IPS-15b (cell line): ENCODE measurements at regions not wholly inside any gene's neighbourhood (a gene's known extent, or its start where the extent isn't known, plus 50 kb on each side); places are given as distances from the start of the nearest gene placed in this dataset.
A peak's percentile ranks its signal among the peaks of the same experiment; 100 is the strongest.

Experiments
- H3K27me3 ChIP-seq: one replicate; pipeline ENCODE4 v1.6.1; 2013; ENCODE audit warnings: low read length; ENCODE audit not compliant: control insufficient read depth, insufficient read depth
- H3K36me3 ChIP-seq: one replicate; pipeline ENCODE4 v1.6.1; 2013; ENCODE audit warnings: low read length; ENCODE audit not compliant: control insufficient read depth, insufficient read depth
- H3K4me1 ChIP-seq: one replicate; pipeline ENCODE4 v1.6.1; 2013; ENCODE audit warnings: mild to moderate bottlenecking, low read length; ENCODE audit not compliant: control insufficient read depth, insufficient read depth
- H3K4me3 ChIP-seq: one replicate; pipeline ENCODE4 v1.5.1; 2013; ENCODE audit warnings: low read depth, low read length
- H3K9ac ChIP-seq: one replicate; pipeline ENCODE4 v1.6.1; 2013; ENCODE audit warnings: low read depth, mild to moderate bottlenecking, low read length
- H3K9me3 ChIP-seq: one replicate; pipeline ENCODE4 v1.6.1; 2013; ENCODE audit warnings: mild to moderate bottlenecking, low read length; ENCODE audit not compliant: control insufficient read depth, insufficient read depth

DNA sequence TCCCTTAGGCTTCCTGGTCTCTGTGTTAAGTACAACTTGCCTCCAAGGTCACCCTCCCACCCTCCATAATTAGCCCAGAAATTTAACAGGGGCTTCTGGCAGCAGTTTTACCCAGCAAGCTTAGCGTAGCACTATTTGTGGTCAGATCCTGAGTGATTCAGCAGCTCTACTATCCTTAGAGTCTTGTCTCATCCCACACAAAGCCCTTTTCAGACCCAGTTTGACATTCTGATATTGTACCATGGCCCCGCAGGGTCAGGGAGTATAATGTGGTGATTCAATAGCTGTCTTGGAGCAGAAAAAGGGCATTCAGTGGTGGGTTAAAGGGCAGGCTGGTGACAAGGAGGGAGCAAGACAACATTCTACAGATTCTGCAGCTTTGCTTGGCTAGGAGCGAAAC, 153.8 kb upstream of the DDHD1 start:
- H3K9ac ChIP-seq: no peak overlapping the region
- no peaks in the 10 kb centered on the region for H3K36me3 ChIP-seq
- no peaks in the 10 kb centered on the region for H3K27me3 ChIP-seq
- H3K4me1 ChIP-seq: no peaks in the 10 kb centered on the region
- no peak overlapping the region for H3K4me3 ChIP-seq
- no peaks in the 10 kb centered on the region for H3K9me3 ChIP-seq

- Histone ChIP-seq H3K4me3 (no peak overlapping the region), H3K9me3 (no peaks in the 10 kb centered on the region), H3K27me3 (no peaks in the 10 kb centered on the region), H3K36me3 (no peaks in the 10 kb centered on the region), H3K4me1 (no peaks in the 10 kb centered on the region), H3K9ac (peak overlapping the region; percentile 12)
Measured at GRCh38 chr14:53306267-53306721, 153.2 kb upstream of the DDHD1 start.

GRCh38 chr14:53304726-53305381, 151.7 kb upstream of the DDHD1 start:
- no peaks in the 10 kb centered on the region for H3K27me3 ChIP-seq
- H3K4me1 ChIP-seq: no peaks in the 10 kb centered on the region
- no peaks in the 10 kb centered on the region for H3K9me3 ChIP-seq
- no peaks in the 10 kb centered on the region for H3K36me3 ChIP-seq
- H3K4me3 ChIP-seq: no peak overlapping the region
- H3K9ac ChIP-seq: no peak overlapping the region

DNA sequence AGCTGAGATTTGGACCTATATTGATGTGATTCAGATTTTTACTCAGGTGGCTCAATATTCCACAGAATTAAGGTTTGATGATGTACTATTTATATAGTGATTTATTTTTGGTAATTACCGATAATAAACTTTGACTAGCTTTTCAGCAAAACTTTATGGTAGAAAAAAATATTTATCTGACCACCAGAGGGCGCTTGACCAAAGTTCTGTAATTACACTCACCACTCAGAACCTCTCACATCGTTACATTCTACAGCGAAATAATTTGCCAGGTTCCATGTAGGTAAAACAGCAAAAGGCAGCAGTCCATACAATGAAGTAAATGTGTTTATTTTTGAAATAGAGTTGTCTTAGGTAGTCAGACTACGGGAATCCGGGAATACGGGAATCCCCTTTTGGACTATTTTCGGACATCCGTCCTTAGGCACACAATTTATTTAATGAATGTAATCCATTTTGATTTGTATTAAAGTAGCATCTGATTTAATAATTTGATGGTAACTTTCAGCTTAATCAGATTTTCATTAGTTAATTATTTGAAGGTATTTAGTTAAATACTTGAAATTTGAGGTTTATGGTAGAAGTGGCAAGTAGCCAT, 143.0 kb upstream of the DDHD1 start:
- Histone ChIP-seq H3K4me3 (no peak overlapping the region), H3K36me3 (no peaks in the 10 kb centered on the region), H3K9me3 (no peaks in the 10 kb centered on the region), H3K27me3 (no peaks in the 10 kb centered on the region), H3K4me1 (no peaks in the 10 kb centered on the region), H3K9ac (no peak overlapping the region)

- Histone ChIP-seq H3K9ac (no peak overlapping the region), H3K36me3 (no peaks in the 10 kb centered on the region), H3K4me3 (no peak overlapping the region), H3K4me1 (no peaks in the 10 kb centered on the region), H3K9me3 (no peaks in the 10 kb centered on the region), H3K27me3 (no peaks in the 10 kb centered on the region)
Measured at GRCh38 chr14:53295372-53295771, 142.2 kb upstream of the DDHD1 start.

- Histone ChIP-seq H3K4me1 (no peaks in the 10 kb centered on the region), H3K36me3 (no peaks in the 10 kb centered on the region), H3K9me3 (no peaks in the 10 kb centered on the region), H3K9ac (no peak overlapping the region), H3K27me3 (no peaks in the 10 kb centered on the region), H3K4me3 (no peak overlapping the region)
Measured at GRCh38 chr14:53286301-53286700, 133.2 kb upstream of the DDHD1 start.

DNA sequence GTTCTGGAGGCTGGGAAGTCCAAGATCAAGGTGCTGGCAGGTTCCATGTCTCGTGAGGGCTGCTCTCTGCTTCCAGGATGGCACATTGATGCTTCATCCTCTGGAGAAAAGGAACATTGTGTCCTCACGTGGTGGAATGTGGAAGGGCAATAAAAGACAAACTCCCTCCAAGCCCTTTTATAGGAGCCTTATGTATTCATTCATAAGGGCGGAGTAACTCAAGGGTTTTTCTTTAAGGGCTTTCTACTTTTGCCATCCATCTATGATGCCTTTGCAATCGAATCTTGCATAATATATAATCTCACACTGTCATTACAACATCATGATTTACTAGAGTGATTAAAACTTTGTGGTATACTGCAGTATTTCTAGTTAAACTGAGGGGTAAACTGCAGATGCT, 132.7 kb upstream of the DDHD1 start:
- Histone ChIP-seq H3K27me3 (no peaks in the 10 kb centered on the region), H3K9ac (no peak overlapping the region), H3K36me3 (no peaks in the 10 kb centered on the region), H3K4me1 (no peaks in the 10 kb centered on the region), H3K4me3 (no peak overlapping the region), H3K9me3 (no peaks in the 10 kb centered on the region)

GRCh38 chr14:53285064-53285463, 131.9 kb upstream of the DDHD1 start:
- no peaks in the 10 kb centered on the region for H3K9me3 ChIP-seq
- H3K36me3 ChIP-seq: no peaks in the 10 kb centered on the region
- H3K27me3 ChIP-seq: no peaks in the 10 kb centered on the region
- H3K4me3 ChIP-seq: no peak overlapping the region
- no peak overlapping the region for H3K9ac ChIP-seq
- no peaks in the 10 kb centered on the region for H3K4me1 ChIP-seq

DNA sequence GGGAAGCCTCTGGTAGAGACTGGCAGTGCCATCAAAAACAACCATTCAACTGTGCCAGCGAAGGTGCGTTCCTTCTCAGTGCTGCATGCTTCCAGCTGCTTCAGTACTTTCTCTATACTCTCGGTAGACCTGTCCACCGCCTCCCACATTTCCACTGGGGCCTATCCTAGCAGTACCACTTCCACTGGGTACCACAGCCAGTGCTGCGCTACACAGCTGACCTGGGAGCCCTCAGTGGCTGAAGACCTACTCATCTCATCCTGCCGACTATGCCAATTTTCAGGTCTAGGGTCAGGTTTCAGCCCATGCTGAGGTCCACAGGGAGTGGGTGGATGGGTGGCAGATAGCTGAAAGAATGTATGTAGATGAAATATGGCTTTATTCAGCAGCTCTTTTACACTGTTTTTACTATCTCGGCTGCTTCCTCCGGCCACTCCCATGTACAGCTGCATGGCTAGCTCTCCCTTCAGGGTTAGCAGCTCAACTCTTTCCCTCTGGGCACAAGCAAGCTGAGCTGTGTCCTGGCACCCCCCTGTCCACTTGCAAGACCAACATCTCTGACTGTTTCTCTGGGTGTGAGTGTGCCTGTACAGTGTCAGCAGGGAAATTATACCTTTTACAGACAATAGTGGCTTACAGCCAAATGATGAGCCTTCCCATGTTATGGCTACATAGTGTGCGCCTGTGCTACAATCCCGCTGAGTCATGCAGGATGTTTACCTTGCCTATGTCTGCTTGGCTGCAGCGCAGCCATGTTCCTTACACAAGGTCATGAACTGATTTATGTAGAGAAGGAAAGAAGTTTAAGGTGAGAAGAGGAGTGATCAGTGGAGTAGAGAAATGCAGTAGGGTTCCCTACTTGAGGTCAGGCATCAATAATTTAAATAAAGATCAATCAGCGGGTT, 125.7 kb upstream of the DDHD1 start:
- Histone ChIP-seq H3K9ac (no peak overlapping the region), H3K4me3 (no peak overlapping the region), H3K4me1 (no peaks in the 10 kb centered on the region), H3K27me3 (no peaks in the 10 kb centered on the region), H3K9me3 (no peaks in the 10 kb centered on the region), H3K36me3 (no peaks in the 10 kb centered on the region)

GRCh38 chr14:53273671-53274072, 120.5 kb upstream of the DDHD1 start:
- Histone ChIP-seq H3K9me3 (peaks cover 7% of the 10 kb centered on the region), H3K4me1 (no peaks in the 10 kb centered on the region), H3K4me3 (no peak overlapping the region), H3K27me3 (no peaks in the 10 kb centered on the region), H3K9ac (no peak overlapping the region), H3K36me3 (no peaks in the 10 kb centered on the region)

DNA sequence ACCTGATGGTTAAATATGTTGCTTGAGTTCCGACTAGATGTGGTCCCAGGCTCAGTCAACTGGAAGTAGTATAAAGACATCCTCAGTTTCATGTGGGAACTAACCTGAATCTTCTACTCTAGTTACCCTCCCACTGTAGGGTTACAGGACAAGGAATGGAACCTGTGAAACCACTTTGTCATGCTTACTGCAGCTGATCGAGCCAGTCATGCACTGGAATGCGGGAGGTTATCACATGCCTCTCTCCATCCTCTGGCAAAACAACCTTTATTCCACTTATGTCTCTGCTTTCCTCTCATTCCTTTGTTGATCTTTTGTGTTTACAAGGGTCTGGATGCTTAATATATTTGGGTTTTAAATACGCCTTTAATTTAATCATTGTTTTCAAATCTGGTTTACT, 111.9 kb upstream of the DDHD1 start:
- Histone ChIP-seq H3K4me3 (no peak overlapping the region), H3K36me3 (no peaks in the 10 kb centered on the region), H3K9me3 (no peaks in the 10 kb centered on the region), H3K9ac (no peak overlapping the region), H3K27me3 (no peaks in the 10 kb centered on the region), H3K4me1 (no peaks in the 10 kb centered on the region)

GRCh38 chr14:53260928-53261327, 107.8 kb upstream of the DDHD1 start:
- H3K27me3 ChIP-seq: no peaks in the 10 kb centered on the region
- H3K9me3 ChIP-seq: peaks cover 5% of the 10 kb centered on the region
- H3K4me1 ChIP-seq: no peaks in the 10 kb centered on the region
- H3K4me3 ChIP-seq: no peak overlapping the region
- no peaks in the 10 kb centered on the region for H3K36me3 ChIP-seq
- no peak overlapping the region for H3K9ac ChIP-seq
